Right lobe of liver (tissue), 4 donors: ENCODE measurements at regions not wholly inside any gene's neighbourhood (a gene's known extent, or its start where the extent isn't known, plus 50 kb on each side); places are given as distances from the start of the nearest gene placed in this dataset.

ENCODE experiments used
- POLR2A ChIP-seq: fragments of 450-650 bp; IDR thresholded peaks from one replicate; pipeline ENCODE4 v1.6.1; 2017; ENCODE audit warnings: antibody characterized with exemption, mild to moderate bottlenecking
- TF ChIP-seq, protein P1 (sequence below), 4 donors: fragments of 200-600 bp in 3 of 4; fragments of 450-650 bp in 1 of 4; IDR thresholded peaks; one replicate each; pipeline versions ENCODE4 v1.5.1 to v1.8.0; 2016 to 2022; ENCODE audit warnings: antibody characterized with exemption in 4 of 4, mild to moderate bottlenecking in 2 of 4
- donor health status: DM: no; HTN: no; CAD: no.
- donor health status: DM: no; HTN: no; CAD: no.
- donor health status: DM: no; HTN: yes; CAD: no.

GRCh38 chr11:13897646-13898276, 64.8 kb upstream of the SPON1 start:
- TF ChIP-seq POLR2A: no peak
- TF ChIP-seq, protein P1, sequence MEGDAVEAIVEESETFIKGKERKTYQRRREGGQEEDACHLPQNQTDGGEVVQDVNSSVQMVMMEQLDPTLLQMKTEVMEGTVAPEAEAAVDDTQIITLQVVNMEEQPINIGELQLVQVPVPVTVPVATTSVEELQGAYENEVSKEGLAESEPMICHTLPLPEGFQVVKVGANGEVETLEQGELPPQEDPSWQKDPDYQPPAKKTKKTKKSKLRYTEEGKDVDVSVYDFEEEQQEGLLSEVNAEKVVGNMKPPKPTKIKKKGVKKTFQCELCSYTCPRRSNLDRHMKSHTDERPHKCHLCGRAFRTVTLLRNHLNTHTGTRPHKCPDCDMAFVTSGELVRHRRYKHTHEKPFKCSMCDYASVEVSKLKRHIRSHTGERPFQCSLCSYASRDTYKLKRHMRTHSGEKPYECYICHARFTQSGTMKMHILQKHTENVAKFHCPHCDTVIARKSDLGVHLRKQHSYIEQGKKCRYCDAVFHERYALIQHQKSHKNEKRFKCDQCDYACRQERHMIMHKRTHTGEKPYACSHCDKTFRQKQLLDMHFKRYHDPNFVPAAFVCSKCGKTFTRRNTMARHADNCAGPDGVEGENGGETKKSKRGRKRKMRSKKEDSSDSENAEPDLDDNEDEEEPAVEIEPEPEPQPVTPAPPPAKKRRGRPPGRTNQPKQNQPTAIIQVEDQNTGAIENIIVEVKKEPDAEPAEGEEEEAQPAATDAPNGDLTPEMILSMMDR (IDR thresholded peaks at IDR 0.05): no peak
